ENCODE measurements at regions not wholly inside any gene's neighbourhood (a gene's known extent, or its start where the extent isn't known, plus 50 kb on each side); places are given as distances from the start of the nearest gene placed in this dataset.

DNA sequence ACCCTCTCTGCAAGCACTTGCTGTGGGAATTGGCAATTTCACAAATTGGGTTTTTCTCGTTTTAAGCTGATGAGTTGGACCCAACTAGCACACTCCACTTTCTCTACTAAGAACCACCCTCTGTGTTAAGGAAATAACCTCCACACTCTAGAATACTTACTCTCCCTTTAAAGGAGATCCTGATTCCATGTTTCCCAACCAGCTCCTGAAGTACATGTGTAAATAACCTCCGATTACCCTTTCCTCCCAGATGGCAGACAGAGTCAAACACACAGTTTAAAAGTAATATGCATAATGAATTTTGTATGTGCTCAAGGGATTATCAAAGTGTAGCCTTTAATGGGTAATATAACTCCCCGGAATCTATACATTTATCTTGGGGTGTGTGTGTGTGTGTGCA lies 171.3 kb upstream of the OSR1 start:
- H3K4me3 ChIP-seq (ENCODE audit: low read depth, low read length) = no peak overlapping the region
- TF ChIP-seq, protein P1, sequence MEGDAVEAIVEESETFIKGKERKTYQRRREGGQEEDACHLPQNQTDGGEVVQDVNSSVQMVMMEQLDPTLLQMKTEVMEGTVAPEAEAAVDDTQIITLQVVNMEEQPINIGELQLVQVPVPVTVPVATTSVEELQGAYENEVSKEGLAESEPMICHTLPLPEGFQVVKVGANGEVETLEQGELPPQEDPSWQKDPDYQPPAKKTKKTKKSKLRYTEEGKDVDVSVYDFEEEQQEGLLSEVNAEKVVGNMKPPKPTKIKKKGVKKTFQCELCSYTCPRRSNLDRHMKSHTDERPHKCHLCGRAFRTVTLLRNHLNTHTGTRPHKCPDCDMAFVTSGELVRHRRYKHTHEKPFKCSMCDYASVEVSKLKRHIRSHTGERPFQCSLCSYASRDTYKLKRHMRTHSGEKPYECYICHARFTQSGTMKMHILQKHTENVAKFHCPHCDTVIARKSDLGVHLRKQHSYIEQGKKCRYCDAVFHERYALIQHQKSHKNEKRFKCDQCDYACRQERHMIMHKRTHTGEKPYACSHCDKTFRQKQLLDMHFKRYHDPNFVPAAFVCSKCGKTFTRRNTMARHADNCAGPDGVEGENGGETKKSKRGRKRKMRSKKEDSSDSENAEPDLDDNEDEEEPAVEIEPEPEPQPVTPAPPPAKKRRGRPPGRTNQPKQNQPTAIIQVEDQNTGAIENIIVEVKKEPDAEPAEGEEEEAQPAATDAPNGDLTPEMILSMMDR (IDR thresholded peaks at IDR 0.05; ENCODE audit: insufficient read depth, low read length) = no peak
- no peak for DNase-seq (ENCODE audit: low read depth)

DNA sequence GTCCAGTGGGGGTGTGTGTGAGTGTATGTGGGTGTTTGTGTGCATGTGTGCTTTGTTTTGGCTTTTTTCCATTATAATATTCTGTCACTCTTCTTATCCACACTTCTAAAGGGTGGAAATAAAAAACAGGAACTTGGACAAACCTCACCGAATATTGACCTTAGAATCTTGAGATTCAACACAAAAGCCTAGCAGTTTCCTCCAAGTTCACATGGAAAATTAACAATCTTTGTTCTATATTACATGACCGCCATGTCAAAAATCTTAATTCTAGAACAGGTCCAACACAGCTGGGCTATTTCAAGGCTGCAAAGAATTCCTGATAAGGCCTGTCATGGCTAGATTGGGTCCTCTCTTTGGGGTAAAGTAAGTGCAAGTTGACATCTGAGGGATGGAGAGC lies 169.3 kb upstream of the OSR1 start:
- H3K4me3 ChIP-seq (ENCODE audit: low read depth, low read length) = no peak overlapping the region
- no peak for DNase-seq (ENCODE audit: low read depth)
- TF ChIP-seq, protein P1 (IDR thresholded peaks at IDR 0.05; ENCODE audit: insufficient read depth, low read length) = no peak

DNA sequence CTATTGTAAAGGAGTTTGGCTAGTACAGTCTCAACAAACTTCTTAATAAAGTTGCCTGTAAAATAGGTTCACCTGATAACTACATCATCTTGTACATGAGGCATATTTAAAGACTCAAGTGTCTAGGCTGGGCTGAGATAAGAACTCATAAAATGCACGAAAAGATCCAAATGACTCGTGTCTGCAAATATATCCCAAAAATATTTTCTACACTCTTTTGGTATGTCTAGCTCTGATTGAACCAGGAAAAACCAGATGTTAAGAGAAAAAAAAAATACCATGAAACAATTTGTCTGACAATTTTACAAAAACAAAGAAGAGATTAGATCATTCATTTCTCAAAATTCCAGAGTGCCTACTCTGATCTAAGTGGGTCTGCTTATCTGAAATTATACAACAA lies 166.9 kb upstream of the OSR1 start:
- no peak overlapping the region for H3K4me3 ChIP-seq (ENCODE audit: low read depth, low read length)
- peak; percentile 40 for DNase-seq (ENCODE audit: low read depth)
- TF ChIP-seq, protein P1 (IDR thresholded peaks at IDR 0.05; ENCODE audit: insufficient read depth, low read length) = no peak

DNA sequence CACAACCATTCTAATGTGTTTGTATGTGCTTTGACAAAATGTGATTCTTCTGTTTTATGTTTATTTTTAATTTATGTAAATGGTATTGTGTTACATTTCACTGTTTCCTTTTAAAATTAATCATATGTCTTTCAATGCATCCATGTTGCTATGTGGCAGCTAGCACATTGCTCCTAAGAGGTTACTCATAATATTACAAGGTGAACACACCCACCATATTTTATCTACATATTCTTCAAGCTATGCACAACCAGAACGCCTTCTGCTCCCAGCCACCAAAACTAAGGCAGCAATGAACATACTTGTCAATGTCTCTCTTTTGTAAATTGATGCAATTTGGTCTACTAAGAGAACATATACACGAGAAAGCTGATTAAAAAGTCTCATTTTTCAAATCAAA lies 160.6 kb upstream of the OSR1 start:
- no peak for DNase-seq (ENCODE audit: low read depth)
- no peak overlapping the region for H3K4me3 ChIP-seq (ENCODE audit: low read depth, low read length)
- TF ChIP-seq, protein P1 (IDR thresholded peaks at IDR 0.05; ENCODE audit: insufficient read depth, low read length) = no peak

DNA sequence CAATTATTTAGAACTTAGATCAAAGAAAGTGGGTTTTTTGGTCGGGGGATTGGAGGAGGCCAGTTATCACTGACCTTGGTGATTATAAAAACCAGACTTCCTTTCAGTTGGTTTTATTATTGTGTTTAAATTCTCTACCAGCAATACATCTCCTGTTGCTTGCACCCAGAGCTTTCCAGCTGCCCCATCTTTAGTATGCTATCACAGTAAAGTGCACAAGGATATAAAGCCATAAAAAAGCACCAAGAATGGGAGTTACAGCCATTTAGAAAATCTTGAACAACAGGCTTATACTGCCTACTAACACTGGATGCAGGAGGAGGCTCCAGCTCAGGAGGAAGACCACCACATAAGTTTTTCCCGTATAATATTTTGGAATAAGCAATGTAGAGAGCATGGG lies 148.7 kb upstream of the OSR1 start:
- no peak for DNase-seq (ENCODE audit: low read depth)
- TF ChIP-seq, protein P1 (IDR thresholded peaks at IDR 0.05; ENCODE audit: insufficient read depth, low read length) = no peak
- no peak overlapping the region for H3K4me3 ChIP-seq (ENCODE audit: low read depth, low read length)

DNA sequence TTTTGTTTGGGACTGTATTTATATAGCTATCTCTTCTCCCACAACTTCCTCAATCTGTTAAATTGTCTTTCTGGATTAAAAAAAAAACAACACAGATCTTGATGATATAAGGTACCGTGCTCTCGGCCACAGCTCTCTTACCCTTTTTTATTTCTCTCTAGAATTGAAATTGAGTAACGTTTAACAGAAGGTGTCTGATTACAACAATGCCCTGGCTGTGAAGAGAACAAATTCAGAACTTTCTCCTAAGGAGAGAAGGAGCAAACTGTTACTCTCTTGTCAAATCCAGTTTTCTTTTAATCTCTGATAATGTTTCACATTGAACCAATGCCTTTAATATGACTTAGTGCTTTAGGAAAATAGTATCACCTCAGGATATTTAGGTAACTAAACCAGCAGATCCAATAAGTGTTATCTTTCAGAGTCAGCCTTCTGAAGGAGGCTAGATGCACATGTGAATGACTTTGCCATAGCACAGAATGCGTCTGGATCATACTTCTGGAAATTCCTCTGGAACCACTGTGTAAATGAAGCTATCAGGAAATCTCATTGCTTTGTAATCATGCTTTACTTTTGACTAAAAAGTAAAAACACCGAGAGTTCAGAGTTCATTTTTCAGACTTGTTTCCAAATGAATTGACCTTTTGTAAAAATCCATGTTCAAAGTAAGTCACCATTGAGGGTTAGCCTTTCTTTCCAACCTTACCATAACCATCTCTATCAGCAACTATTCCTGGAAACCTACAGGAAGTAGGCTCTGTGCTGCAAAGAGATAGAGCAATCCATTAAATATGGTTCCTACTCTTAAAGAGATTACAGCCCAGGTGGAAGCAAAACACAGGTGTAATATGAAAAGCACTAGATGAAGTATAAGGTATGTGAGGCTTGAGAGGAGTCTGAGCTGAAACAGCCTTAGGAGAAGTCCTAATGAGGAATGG lies 147.0 kb upstream of the OSR1 start:
- TF ChIP-seq, protein P1 (IDR thresholded peaks at IDR 0.05; ENCODE audit: insufficient read depth, low read length) = no peak
- no peak overlapping the region for H3K4me3 ChIP-seq (ENCODE audit: low read depth, low read length)
- DNase-seq (ENCODE audit: low read depth) = no peak

All from fibroblast of the aortic adventitia (primary cell).